Non-pigmented ciliary epithelial cell (primary cell): ENCODE measurements at regions not wholly inside any gene's neighbourhood (a gene's known extent, or its start where the extent isn't known, plus 50 kb on each side); places are given as distances from the start of the nearest gene placed in this dataset.

ENCODE experiments used
- DNase-seq: peaks from one replicate; pipeline ENCODE4 v3.0.0-alpha.2; 2010; ENCODE audit warnings: low read depth

DNA sequence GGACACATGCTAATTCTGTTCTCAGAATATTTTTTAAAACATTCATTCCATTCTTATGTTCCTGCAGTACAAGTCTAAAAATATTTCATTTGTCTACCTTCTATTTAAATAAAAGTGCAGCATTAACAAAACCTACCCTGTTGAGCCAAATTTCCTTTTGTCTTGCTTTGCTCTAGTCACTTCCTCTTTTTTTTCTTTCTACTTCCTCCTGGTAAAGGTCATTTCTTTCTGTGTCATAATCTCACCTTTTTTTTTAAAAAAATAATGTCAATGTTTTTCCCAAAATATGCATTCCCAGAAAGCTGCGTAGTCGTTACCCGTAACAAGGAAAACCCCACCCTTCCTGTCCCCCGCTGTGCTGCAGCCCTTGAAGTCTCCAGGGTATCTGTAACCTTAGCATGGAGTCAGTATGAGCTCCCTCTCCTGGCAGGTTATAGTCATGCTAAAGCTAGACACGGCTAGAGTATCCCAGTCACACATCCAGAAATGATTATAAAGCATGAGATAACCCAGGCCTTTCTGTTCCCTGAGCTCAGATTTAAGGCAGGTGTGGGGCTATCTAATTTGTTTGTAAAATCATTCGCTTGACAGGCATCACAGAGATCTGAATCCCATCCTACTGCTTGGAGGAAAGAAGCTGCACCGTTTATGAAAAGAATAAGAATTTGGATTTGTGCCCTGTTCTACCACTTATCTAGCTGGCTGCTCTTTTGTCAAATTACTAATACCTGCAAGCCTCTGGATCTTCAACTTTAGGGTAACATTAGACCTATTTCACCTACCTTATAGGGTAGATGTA lies 51.1 kb upstream of the EED start:
- peak; percentile 63 for DNase-seq

GRCh38 chr11:86192519-86193257 lies 51.9 kb upstream of the EED start:
- no peak for DNase-seq

- no peak for DNase-seq
Observed at GRCh38 chr11:86191874-86192273, 52.7 kb upstream of the EED start.

DNA sequence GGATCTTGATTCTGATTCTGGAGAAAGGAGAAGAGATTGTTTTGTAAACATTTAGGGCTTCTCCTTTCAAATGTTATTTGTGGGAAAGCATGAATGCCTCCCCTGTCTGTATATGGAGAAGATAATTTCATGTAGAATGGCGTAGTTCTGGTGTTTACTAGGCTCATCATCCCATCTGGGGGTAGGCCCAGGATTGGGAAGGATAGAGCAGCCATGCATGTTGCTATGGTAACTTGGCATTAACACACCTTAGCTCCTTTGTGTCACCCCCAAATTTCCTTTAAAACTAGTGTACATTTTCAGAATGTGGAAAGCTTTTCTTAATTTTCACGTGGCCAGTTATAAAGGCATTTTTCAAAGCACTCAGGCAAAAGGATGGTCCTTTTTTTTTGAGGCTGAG lies 57.5 kb upstream of the EED start:
- DNase-seq: no peak

DNA sequence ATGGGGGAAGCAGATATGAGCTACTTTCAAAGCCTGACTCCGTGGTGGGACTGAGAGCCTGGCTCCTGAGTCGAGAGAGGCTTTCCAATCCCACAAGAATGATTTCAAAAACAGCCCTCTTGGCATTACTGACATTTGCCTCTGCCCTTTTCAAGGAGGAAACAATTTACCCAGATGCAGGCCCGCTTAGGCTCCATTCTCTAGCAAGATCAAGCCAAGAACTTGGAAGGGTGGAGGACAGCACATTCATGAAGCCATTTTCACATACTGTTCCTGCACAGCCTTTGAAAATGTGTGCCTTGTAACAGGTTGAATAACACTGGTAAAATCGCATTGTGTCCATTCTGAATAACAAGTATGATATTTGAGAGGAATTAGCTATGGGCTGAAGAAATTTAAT lies 58.2 kb upstream of the EED start:
- DNase-seq: no peak

DNA sequence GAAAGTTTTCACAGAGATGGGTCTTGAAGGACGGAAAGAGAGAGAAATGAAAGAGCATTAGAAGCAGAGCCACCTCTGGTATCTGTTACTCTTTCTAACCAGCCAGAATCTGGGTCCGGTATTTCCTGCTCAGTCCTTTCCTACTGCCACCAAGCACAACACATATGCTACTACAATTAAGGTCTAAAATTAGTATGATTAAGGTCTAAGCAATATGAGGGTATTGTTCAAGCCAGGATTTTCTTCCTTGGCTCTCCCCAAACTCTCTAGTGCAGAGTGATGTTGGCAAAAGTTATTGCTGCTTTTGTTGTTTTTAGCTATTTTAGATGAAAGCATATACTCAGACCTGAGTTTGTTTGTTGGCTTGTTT lies 59.2 kb upstream of the EED start:
- DNase-seq: no peak

DNA sequence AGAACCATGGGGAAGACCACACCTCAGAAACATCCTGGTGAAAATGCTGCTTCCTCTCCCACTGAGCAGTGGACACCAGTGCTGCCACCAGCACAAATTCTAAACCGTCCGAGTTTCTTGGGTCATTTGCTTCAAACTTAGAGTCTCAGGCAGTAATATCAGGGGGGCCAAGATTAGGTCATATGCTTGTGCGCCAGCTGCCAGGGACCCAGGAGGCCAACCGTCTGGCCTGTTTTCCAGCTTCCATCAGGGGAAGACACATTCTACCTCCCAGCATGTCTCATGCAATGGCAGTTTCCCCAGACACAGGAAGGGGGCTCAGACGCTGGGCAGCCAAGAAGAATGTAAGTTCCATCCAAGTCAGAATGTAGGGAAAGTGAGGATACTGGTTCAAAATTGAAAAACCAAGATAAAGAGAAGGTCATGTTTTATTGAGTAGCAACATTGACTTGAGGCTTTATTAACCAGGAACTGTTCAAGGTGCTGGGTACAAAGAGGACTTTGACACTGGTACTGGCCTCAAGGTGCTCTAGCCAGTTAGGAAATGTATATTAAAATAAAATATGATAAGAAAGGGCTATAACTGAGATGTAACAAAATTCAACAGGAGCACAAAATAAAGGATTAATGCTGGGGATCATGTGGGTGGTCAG lies 59.7 kb upstream of the EED start:
- DNase-seq: no peak

DNA sequence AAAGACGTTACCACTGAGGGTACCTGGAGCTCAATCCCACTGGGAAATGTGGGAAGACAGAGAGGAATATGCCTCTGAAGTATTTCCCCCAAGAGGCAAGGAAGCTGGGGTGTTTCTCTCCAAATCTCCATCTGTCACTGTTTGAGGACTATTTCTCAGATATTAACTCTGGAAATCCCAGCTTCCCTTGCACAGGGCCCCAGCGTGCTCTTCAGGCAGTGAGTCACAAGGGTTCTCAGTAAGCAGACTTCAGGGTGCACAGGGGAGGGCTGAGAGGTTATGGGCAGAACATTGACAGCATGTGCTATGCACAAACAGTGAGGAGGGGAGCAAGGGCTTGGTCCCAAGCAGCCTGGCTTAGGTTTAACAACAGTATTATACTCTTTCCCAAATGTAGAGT lies 60.9 kb upstream of the EED start:
- no peak for DNase-seq

- no peak for DNase-seq
Observed at GRCh38 chr11:86182976-86183584, 61.5 kb upstream of the EED start.

- no peak for DNase-seq
Observed at GRCh38 chr11:86181379-86181778, 63.2 kb upstream of the EED start.

GRCh38 chr11:86180851-86181250 lies 63.7 kb upstream of the EED start:
- no peak for DNase-seq

DNA sequence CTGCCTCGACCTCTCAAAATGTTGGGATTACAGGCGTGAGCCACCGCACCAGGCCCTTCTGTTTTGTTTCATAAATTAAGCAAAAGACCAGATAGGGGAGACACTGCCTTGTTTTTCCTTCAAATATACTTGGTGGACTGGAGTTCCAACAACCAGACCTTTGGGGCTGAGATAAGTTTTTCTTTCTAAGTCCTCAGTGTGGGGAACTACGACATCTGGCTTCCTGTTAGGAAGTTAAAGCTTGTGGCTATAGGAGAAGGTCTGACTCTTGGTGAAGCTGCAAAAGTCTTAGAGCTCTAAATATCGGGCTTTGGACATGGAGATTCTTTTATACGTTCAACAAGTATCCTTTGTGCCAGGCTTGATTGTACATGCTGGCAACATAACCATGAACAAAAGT lies 64.1 kb upstream of the EED start:
- no peak for DNase-seq

DNA sequence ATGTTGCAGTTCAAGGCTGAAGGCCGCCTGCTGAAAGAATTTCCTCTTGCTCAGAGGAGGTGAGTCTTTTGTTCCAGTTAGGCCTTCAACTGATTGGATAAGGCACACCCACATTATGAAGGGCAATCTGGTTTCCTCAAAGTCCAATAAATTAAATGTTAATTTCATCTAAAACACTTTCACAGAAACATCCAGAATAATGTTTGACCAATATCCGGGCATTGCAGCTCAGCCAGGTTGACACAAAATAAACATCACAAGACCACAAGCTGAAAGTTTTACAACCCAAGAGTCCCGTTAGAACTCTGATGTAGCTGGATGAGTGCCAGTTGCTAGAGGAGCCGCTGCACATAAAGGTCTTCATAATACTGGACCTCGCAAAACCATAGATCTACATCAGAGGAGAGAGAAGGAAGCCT lies 64.9 kb upstream of the EED start:
- DNase-seq: no peak

GRCh38 chr11:86177302-86177701 lies 67.3 kb upstream of the EED start:
- no peak for DNase-seq

GRCh38 chr11:86176165-86176884 lies 68.2 kb upstream of the EED start:
- no peak for DNase-seq

GRCh38 chr11:86175626-86176025 lies 68.9 kb upstream of the EED start:
- DNase-seq: no peak

DNA sequence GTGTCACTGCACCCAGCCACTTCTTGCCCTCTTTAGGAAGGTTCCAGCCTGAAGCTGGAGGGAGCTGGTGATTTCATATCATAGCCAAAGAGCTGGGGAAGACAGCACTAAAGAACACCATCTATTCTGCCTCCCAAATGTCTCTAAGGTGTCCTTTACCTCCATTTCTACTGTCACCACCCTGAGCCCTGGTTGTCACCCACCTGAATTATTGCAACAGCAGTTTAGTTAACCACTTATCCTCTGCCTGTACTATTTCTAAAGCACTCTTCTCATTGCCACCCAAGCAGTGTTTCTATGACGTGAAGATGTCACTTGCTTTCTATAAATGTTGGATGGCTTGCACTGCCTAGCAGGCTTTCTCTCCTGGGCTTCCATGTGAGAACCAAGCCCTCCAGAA lies 69.4 kb upstream of the EED start:
- DNase-seq: no peak

GRCh38 chr11:86174101-86175046 lies 70.2 kb upstream of the EED start:
- peak; percentile 92 for DNase-seq

GRCh38 chr11:86172894-86173293 lies 71.7 kb upstream of the EED start:
- peak; percentile 70 for DNase-seq

GRCh38 chr11:86171627-86172026 lies 72.9 kb upstream of the EED start:
- DNase-seq: no peak
